H1 (cell line): ENCODE measurements at regions not wholly inside any gene's neighbourhood (a gene's known extent, or its start where the extent isn't known, plus 50 kb on each side); places are given as distances from the start of the nearest gene placed in this dataset.

Source experiments
- BACH1 ChIP-seq: IDR thresholded peaks from 2 replicates; pipeline ENCODE4 v1.6.1; 2012; ENCODE audit warnings: low read length, improper control_type of control experiment
- EP300 ChIP-seq, 2 experiments: IDR thresholded peaks; 1 replicate in 1 of 2; 2 replicates in 1 of 2; pipeline ENCODE4 v1.6.1; 2011 to 2012; ENCODE audit warnings: low read depth in 2 of 2, low read length in 2 of 2, mild to moderate bottlenecking in 2 of 2, borderline replicate concordance in 1 of 2, inconsistent platforms in 1 of 2, moderate library complexity in 1 of 2
- RBBP5 ChIP-seq: IDR thresholded peaks from 2 replicates; pipeline ENCODE4 v1.7.1; 2012; ENCODE audit warnings: low read depth, mild to moderate bottlenecking, inconsistent platforms, low read length, moderate library complexity, borderline replicate concordance
- SAP30 ChIP-seq: fragments of 300-600 bp; sonication (generic); IDR thresholded peaks from 2 replicates; pipeline ENCODE4 v1.7.1; 2012; ENCODE audit warnings: low read length, moderate library complexity, mild to moderate bottlenecking, inconsistent platforms; ENCODE audit not compliant: insufficient read depth, insufficient replicate concordance
- SIX5 ChIP-seq: IDR thresholded peaks from 2 replicates; pipeline ENCODE4 v1.6.1; 2011; ENCODE audit warnings: mild to moderate bottlenecking, low read depth, low read length
- TF ChIP-seq, protein P1 (sequence below): fragments of 300-600 bp; sonication (generic); IDR thresholded peaks from 2 replicates; pipeline ENCODE4 v1.7.1; 2012; ENCODE audit warnings: low read length, moderate library complexity, mild to moderate bottlenecking, inconsistent platforms; ENCODE audit not compliant: insufficient replicate concordance

DNA sequence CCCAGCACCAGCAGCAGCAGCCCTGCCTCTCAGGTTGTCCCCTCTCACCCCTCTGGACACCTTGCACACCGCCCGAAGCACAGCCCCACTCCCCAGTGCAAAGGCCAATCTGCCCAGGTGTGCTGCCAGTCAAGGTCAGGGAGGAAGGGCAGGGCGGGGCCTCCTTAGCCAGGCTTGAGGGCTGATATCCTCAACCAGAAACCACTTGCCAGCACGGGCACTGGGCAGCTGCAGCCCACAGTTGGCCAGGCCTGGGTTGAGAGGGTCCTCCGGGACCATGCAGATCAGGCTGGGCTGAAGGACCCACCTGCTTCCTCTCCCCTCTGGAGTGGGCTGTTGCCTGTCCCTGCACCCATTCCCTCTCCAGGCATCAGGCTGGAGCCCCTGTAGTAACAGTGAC lies 588.3 kb downstream of the NPHP4 start (continued):
- TF ChIP-seq, protein P1, sequence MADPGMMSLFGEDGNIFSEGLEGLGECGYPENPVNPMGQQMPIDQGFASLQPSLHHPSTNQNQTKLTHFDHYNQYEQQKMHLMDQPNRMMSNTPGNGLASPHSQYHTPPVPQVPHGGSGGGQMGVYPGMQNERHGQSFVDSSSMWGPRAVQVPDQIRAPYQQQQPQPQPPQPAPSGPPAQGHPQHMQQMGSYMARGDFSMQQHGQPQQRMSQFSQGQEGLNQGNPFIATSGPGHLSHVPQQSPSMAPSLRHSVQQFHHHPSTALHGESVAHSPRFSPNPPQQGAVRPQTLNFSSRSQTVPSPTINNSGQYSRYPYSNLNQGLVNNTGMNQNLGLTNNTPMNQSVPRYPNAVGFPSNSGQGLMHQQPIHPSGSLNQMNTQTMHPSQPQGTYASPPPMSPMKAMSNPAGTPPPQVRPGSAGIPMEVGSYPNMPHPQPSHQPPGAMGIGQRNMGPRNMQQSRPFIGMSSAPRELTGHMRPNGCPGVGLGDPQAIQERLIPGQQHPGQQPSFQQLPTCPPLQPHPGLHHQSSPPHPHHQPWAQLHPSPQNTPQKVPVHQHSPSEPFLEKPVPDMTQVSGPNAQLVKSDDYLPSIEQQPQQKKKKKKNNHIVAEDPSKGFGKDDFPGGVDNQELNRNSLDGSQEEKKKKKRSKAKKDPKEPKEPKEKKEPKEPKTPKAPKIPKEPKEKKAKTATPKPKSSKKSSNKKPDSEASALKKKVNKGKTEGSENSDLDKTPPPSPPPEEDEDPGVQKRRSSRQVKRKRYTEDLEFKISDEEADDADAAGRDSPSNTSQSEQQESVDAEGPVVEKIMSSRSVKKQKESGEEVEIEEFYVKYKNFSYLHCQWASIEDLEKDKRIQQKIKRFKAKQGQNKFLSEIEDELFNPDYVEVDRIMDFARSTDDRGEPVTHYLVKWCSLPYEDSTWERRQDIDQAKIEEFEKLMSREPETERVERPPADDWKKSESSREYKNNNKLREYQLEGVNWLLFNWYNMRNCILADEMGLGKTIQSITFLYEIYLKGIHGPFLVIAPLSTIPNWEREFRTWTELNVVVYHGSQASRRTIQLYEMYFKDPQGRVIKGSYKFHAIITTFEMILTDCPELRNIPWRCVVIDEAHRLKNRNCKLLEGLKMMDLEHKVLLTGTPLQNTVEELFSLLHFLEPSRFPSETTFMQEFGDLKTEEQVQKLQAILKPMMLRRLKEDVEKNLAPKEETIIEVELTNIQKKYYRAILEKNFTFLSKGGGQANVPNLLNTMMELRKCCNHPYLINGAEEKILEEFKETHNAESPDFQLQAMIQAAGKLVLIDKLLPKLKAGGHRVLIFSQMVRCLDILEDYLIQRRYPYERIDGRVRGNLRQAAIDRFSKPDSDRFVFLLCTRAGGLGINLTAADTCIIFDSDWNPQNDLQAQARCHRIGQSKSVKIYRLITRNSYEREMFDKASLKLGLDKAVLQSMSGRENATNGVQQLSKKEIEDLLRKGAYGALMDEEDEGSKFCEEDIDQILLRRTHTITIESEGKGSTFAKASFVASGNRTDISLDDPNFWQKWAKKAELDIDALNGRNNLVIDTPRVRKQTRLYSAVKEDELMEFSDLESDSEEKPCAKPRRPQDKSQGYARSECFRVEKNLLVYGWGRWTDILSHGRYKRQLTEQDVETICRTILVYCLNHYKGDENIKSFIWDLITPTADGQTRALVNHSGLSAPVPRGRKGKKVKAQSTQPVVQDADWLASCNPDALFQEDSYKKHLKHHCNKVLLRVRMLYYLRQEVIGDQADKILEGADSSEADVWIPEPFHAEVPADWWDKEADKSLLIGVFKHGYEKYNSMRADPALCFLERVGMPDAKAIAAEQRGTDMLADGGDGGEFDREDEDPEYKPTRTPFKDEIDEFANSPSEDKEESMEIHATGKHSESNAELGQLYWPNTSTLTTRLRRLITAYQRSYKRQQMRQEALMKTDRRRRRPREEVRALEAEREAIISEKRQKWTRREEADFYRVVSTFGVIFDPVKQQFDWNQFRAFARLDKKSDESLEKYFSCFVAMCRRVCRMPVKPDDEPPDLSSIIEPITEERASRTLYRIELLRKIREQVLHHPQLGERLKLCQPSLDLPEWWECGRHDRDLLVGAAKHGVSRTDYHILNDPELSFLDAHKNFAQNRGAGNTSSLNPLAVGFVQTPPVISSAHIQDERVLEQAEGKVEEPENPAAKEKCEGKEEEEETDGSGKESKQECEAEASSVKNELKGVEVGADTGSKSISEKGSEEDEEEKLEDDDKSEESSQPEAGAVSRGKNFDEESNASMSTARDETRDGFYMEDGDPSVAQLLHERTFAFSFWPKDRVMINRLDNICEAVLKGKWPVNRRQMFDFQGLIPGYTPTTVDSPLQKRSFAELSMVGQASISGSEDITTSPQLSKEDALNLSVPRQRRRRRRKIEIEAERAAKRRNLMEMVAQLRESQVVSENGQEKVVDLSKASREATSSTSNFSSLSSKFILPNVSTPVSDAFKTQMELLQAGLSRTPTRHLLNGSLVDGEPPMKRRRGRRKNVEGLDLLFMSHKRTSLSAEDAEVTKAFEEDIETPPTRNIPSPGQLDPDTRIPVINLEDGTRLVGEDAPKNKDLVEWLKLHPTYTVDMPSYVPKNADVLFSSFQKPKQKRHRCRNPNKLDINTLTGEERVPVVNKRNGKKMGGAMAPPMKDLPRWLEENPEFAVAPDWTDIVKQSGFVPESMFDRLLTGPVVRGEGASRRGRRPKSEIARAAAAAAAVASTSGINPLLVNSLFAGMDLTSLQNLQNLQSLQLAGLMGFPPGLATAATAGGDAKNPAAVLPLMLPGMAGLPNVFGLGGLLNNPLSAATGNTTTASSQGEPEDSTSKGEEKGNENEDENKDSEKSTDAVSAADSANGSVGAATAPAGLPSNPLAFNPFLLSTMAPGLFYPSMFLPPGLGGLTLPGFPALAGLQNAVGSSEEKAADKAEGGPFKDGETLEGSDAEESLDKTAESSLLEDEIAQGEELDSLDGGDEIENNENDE, result no peak
- TF ChIP-seq SIX5 (no peak), BACH1 (no peak), RBBP5 (no peak), EP300 (IDR thresholded peaks at IDR 0.05; ENCODE audit: borderline replicate concordance in 1 of 2, low read depth in 2 of 2, low read length in 2 of 2) (no peak), SAP30 (no peak)
